Esophagus muscularis mucosa (tissue), 3 donors: ENCODE measurements at regions not wholly inside any gene's neighbourhood (a gene's known extent, or its start where the extent isn't known, plus 50 kb on each side); places are given as distances from the start of the nearest gene placed in this dataset.

ENCODE experiments used
- CTCF ChIP-seq, 3 experiments: fragments of 200-600 bp in 2 of 3; fragments of 450-650 bp in 1 of 3; sonication (generic) in 2 of 3; IDR thresholded peaks; one replicate each; pipeline ENCODE4 v1.5.1; 2017 to 2019; ENCODE audit warnings: antibody characterized with exemption in 3 of 3, mild to moderate bottlenecking in 2 of 3, moderate library complexity in 1 of 3
- POLR2AphosphoS5 ChIP-seq, 2 donors: sonication (generic); formaldehyde crosslinking; IDR thresholded peaks; one replicate each; pipeline ENCODE4 v1.6.1; 2017; ENCODE audit warnings: antibody characterized with exemption in 2 of 2

DNA sequence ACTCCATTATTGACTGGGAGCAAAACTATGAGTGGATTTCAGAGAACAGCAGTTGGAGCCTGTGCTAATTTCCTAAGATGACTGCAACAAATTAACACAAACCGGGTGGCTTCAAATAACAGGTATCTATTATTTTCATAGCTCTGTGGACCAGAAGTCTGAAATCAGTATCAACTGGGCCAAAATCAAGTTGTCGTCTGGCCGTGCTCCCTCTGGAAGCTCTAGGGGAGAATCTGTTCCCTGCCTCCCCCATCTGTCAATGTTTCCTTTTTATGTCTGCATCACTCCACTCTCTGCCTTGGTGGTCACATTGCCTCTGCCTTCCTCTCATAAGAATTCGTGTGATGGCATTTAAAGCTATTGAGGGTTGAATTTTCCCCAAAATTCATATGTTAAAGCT lies 269.8 kb downstream of the TMX3 start:
- TF ChIP-seq CTCF (IDR thresholded peaks at IDR 0.05) (no peak), POLR2AphosphoS5 (IDR thresholded peaks at IDR 0.05) (no peak)
